ENCODE measurements at regions not wholly inside any gene's neighbourhood (a gene's known extent, or its start where the extent isn't known, plus 50 kb on each side); places are given as distances from the start of the nearest gene placed in this dataset.

DNA sequence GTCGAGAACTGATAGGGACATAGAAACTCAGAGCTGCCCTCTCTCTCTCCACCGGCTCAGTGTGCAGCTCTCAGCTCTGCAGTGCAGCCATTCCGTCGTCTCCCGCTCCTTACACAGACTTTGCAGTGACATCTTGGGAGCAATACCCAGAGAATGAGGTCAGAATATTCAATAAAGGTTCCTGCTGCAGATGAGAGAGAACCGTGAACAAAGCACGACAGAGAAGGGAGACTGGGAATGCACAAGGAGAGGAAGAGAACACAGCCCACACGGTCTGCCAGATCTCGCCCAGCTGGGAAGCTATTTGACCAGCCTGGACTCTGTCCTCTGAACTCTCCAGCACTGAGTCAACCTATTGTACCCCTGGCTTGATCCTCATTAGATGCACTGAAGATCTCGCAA lies 118.0 kb upstream of the PPARGC1A start:
- TF ChIP-seq, protein P1, sequence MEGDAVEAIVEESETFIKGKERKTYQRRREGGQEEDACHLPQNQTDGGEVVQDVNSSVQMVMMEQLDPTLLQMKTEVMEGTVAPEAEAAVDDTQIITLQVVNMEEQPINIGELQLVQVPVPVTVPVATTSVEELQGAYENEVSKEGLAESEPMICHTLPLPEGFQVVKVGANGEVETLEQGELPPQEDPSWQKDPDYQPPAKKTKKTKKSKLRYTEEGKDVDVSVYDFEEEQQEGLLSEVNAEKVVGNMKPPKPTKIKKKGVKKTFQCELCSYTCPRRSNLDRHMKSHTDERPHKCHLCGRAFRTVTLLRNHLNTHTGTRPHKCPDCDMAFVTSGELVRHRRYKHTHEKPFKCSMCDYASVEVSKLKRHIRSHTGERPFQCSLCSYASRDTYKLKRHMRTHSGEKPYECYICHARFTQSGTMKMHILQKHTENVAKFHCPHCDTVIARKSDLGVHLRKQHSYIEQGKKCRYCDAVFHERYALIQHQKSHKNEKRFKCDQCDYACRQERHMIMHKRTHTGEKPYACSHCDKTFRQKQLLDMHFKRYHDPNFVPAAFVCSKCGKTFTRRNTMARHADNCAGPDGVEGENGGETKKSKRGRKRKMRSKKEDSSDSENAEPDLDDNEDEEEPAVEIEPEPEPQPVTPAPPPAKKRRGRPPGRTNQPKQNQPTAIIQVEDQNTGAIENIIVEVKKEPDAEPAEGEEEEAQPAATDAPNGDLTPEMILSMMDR (IDR thresholded peaks at IDR 0.05; ENCODE audit: control extremely low read depth, extremely low read depth, low read depth, missing control alignments), result no peak
- CTCF ChIA-PET, result no interaction called here
- POLR2A ChIA-PET, result no interaction called here
- DNase-seq (ENCODE audit: extremely low spot score), result no peak

DNA sequence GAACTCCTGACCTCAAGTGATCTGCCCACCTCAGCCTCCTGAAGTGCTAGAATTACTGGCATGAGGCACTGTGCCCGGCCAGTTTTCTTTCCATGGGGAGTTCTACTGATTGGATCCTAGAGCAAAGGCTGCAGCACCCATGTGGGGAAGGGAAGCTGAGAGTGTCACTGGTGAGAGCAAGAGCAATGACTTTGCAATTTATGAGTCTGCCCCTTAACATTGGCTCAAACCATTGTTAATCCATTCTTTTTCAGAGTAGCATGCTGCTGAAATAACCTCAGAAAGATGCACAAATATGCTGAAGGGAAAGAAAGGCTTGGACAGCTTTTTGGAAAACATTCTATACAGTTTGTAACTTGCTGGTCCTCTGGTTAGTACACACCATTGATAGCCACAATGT lies 116.4 kb upstream of the PPARGC1A start:
- POLR2A ChIA-PET, result no interaction called here
- CTCF ChIA-PET, result no interaction called here
- no peak for DNase-seq (ENCODE audit: extremely low spot score)
- TF ChIP-seq, protein P1 (IDR thresholded peaks at IDR 0.05; ENCODE audit: control extremely low read depth, extremely low read depth, low read depth, missing control alignments), result no peak

DNA sequence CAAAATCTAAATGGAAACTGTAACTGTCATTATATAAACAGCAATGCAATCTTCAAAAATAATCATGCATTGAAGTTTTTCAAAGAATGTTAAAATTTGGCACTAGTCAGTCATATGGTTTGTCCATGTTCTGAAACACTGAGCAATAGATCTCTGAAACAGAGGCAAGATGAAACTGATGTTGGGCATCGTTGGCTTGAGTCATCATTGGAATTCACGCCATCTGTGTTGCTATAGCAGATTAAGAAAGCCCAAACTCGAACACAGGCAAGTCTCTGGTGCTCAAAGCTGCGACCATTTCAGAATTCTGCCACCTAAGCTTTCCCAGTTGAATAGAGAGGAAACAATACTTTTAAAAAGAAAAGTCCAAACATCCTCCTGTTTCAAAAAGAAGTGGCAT lies 114.1 kb upstream of the PPARGC1A start:
- ChIA-PET POLR2A (no interaction called here), CTCF (interaction anchor here (1.7 to 1.9 kb wide), 2 partner anchors 10 to 62 kb away, joined by 4 read pairs; no protein-coding TSS in a partner anchor)
- TF ChIP-seq, protein P1 (IDR thresholded peaks at IDR 0.05; ENCODE audit: control extremely low read depth, extremely low read depth, low read depth, missing control alignments), result no peak
- no peak for DNase-seq (ENCODE audit: extremely low spot score)

GRCh38 chr4:24003496-24003895 lies 113.6 kb upstream of the PPARGC1A start:
- ChIA-PET CTCF (interaction anchor here (1.7 kb wide), 1 partner anchor 11 kb away, joined by 4 read pairs; no protein-coding TSS in a partner anchor), POLR2A (no interaction called here)
- TF ChIP-seq, protein P1 (IDR thresholded peaks at IDR 0.05; ENCODE audit: control extremely low read depth, extremely low read depth, low read depth, missing control alignments), result no peak
- DNase-seq (ENCODE audit: extremely low spot score), result no peak

GRCh38 chr4:24002330-24002966 lies 112.6 kb upstream of the PPARGC1A start:
- CTCF ChIA-PET, result no interaction called here
- no peak for DNase-seq (ENCODE audit: extremely low spot score)
- TF ChIP-seq, protein P1 (IDR thresholded peaks at IDR 0.05; ENCODE audit: control extremely low read depth, extremely low read depth, low read depth, missing control alignments), result no peak
- POLR2A ChIA-PET, result no interaction called here

- ChIA-PET CTCF (no interaction called here), POLR2A (no interaction called here)
- DNase-seq (ENCODE audit: extremely low spot score), result no peak
- TF ChIP-seq, protein P1 (IDR thresholded peaks at IDR 0.05; ENCODE audit: control extremely low read depth, extremely low read depth, low read depth, missing control alignments), result no peak
Observed at GRCh38 chr4:24001486-24002329, 111.9 kb upstream of the PPARGC1A start.
